SKM-1 (cell line): ENCODE measurements at regions not wholly inside any gene's neighbourhood (a gene's known extent, or its start where the extent isn't known, plus 50 kb on each side); places are given as distances from the start of the nearest gene placed in this dataset.

Experiments
- DNase-seq: peaks from one replicate; lab custom pipeline; 2025; ENCODE audit not compliant: unreplicated experiment; lab: John Stamatoyannopoulos, UW

DNA sequence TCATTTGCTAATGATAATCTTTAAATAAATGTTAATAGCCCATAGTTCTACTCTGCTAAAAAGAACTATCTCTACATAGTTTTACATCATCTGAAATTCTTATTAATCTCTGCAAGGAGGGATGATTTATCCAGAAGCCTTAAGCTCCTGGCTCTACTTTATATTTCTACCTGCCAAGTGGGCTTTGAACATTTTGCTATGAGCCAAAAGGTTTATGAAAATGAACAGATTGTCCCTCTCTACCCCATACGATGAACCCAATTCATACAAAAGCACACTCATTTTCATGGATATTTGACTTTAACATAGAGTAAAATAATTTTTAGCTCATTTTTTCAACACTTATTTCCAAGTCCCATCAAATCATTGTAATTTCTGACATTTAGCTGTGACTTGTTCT lies 611.0 kb downstream of the NSUN3 start:
- no peak for DNase-seq

DNA sequence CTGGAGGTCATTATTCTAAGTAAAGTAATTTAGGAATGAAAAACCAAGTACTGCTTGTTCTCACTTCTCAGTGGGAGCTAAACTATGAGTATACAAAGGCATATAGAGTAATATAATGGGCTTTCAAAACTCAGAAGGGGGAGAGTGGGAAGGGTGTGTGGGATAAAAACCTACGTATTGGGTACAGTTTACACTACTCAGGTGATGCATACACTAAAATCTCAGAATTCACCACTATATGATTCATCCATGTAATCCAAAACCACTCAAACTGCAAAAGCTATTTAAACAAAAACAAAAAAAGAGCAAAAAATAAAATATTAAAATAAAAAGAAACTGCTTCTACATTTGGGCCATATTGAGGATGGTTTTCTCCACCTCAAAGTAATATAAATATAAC lies 623.3 kb downstream of the NSUN3 start:
- no peak for DNase-seq

DNA sequence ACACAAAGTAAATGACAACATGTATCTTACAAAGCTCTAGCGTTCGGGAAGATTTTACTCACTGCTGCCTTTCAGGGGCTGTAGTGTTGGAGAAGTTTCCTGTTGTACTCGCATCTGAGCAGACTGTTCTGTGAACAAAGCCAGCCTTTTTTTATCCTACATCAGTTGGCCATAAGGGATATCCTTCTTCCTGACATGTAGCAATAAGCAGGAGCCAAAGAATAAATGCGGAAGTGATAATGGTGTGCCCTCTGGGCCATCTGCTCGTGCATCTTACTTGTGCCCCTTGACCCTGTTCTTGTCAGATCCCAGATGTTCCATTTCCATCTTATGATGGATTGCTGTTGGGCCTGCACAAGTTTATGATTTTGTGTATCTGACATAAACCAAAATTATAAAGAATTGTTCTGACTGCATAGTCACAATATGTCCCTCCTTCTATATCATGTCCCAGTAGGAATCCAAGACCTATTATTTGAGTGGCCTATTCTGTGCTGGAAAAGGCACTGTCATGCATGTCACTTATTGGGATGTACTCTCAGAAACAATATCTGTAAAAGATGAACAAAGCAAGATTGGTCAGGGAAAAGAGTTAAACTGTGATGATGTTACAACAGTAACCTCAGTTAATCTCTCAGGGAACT lies 631.3 kb downstream of the NSUN3 start:
- DNase-seq = no peak

DNA sequence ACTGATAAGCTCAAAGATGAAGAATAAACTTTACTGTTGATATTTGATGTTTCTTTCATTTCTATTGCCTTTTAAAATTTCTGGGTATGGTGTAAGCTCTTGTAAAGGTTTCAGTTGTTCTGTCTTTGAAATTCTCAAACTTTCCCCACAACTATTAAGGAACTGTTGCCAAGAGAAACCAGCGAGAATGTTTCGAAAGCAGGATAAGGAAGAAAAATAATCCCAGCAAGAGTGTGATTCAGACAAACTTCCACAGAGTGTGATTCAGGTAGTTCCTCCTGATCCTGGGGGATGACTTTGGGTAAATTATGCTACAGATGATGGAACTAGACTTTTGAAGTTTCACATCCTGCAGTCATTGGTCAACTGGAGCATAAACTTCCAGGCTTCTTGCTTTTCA lies 632.0 kb downstream of the NSUN3 start:
- DNase-seq = no peak

DNA sequence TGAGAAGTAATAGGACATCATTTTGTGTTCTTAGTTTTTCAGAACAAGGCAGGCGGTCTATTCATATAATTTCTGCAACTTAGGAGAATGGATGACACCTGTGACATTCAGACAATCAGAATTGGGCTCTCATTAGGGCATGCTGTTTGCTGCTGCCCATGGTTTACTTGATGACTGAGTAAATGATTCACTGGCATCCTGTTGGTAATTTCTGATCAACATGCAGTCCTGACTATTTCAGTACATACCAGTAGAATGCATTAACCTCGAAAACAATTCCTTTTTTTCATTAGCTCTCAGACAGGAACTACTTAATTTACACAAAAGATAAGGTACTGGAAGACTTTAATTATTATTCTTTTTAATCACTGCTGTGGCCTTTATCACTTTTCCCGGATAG lies 641.6 kb downstream of the NSUN3 start:
- no peak for DNase-seq

DNA sequence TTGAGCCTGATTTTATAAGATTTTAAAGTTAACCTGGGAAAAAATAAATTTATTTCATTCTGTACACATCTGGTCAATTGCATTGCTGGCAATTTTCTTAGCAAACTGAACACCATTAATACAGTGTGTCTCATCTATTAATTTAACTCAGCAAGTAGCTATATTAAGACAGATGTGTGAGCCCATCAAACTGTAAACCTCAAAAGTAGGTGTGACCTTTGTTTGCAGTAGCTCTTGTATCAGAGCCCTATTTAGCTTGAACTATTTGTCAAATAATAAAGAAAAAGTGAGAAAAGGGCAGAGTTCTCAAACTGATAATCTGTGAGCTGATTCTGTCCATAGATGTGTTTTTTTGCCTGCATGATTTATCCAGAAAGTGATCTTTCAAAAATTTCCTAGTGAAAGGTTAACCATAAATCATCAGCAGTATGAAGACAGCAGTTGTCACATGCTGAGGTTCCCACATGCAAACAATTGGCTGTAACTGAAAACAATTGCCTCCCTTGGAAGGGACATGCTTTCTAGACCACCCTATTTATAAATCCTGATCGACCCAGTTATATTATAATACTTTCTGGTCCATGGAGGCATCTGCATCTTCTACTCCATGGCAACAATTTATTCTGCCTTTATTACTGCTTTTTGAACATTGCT lies 646.5 kb downstream of the NSUN3 start:
- DNase-seq = no peak

DNA sequence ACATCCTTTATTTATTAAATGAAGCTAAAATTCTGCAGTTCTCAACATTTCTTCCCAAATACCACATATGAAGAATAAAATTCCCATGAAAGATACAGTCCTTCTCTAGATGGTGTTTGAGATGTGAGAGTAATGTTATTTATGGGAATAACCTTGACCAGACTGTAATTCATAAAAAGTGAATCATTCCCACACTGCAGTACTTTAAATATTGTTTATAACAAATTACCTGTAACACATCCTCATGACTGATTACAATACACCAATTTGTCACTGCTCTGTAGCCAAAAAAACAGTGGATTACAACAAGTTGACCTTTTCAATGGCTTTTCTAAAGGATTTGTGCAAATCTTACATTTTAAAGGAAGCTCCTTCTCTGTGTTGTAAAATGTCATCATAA lies 651.3 kb downstream of the NSUN3 start:
- DNase-seq = no peak

DNA sequence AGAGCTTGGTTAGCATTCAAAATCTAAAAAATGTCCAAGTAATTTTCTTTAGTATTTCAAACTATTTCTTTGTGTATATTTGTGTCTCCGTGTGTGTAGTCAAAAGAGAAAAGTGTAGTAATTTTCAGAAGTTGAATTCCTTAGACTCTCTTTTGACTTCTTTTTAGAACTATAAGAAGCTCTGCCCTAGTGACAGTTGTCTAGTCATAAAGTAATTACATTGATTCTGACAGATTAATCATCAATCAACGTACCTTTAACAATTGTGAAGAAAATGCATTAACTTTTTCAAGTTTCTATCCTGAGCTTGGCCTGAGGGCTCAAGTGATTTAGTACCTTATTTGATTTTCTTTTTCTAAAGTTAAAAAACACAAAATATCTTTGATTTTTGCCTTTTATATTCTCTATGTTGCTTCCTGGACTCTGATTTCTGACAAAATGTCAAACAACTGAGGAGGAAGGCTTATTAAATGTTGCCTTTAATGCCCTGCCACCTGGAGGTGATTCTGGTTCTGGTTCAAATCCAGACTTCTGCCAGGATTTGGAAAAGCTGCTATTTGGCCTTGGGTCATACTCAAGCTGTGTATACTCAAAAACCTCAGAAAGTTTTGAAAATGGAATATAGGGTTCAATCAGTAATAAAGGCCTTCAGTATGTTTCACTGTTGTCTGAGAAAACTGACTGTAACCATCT lies 653.6 kb downstream of the NSUN3 start:
- DNase-seq = no peak

DNA sequence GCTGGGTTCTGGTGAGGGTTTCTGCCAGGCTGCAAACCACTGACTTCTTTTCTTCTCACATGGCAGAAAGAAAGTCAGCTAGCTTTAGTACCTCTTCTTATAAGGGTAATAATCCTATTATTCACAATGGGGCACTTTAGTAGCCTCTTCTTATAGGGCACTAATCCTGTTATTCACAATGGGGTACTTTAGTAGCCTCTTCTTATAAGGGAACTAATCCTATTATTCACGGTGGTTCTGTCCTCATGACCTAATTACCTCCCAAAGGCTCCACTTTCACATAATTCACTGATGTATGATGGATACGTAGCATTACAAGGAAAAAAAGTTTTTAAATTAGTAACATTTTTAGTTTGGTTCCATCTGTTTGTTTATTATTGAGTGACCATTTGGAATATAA lies 671.3 kb downstream of the NSUN3 start:
- DNase-seq = no peak

DNA sequence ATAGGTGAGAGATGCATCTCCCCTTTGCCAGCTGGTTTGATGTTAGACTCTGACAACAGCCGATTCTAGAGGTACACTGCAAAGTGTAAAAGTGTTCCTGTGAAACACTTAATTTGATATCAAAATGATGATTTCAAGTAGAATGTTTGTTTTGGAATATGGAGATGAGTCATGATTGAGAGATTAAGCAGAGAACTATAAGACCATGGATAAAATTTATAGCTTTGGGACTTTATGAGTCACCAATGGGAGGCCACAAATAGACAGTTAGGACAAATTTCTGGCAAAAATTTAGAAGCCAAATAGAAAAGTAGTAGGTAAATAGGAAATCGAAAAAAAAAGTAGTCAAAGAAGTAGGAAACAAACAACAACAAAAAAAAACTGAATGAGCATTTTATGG lies 672.5 kb downstream of the NSUN3 start:
- DNase-seq = no peak

DNA sequence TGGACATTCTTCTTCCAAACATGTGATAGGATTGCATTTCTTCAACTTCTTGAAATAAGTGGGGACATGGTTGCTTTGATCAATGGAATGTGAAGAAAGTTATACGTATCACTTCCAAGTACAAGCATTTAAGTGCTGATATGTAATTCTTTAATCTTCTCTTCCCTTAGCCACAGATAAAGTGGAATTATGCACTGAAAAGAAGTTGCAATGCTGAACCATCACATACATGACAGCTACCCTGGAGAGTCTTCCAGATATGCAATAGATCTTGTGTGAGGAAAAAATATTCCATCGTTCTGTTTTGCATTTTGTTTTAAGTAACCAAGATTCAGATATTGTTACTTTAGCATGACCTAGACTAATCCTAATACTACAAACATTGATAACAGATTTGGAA lies 674.3 kb downstream of the NSUN3 start:
- no peak for DNase-seq

DNA sequence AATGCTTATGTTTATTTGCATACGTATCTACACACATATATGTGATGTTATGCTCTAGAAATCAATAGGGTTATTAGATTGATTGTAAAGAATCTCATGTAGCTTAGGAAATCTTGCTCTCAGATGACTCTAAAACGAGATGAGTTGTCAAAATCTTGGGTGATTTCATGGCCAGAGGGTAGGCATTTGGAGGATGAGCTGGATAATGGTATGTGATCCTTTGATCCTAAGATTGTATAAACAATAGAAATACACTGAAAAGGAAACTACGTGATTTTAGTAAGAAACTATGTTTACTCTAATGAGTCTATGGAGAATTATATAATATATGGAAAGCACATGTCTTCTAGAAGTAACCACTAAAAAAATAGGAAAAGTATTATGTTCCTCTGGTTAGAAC lies 676.6 kb downstream of the NSUN3 start:
- DNase-seq = no peak

DNA sequence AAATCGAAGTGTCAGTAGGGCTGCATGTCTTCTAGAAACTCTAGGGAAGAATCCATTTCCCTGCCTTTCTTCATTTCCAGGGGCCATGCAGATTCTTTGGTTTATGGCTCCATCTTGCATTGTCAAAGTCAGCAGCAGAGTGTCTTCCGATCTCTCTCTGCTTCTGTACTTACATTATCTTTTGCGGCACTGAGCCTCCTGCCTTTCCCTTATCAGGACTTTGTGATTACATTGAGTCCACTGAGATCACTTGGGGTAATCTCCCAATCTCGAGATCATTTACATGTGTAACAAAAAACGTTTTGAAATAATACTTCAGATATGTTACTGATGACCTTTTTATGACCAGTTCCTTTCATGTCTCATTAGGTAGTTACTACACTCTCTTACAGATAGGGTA lies 695.9 kb downstream of the NSUN3 start:
- no peak for DNase-seq

DNA sequence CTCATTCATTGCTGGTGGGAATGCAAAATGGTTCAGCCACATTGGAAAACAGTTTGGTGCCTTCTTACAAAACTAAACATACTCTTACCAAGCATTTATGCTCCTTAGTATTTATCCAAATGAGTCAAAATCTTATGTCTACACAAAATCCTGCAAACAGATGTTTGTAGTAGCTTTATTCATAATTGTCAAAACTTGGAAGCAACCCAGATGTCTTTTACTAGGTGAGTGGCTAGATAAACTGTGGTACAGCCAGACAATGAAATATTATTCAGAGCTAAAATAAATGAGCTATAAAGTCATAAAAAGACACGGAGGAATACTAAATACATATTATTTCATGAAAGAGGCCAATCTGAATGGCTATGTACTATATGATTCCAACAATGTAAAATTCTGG lies 709.5 kb downstream of the NSUN3 start:
- no peak for DNase-seq

DNA sequence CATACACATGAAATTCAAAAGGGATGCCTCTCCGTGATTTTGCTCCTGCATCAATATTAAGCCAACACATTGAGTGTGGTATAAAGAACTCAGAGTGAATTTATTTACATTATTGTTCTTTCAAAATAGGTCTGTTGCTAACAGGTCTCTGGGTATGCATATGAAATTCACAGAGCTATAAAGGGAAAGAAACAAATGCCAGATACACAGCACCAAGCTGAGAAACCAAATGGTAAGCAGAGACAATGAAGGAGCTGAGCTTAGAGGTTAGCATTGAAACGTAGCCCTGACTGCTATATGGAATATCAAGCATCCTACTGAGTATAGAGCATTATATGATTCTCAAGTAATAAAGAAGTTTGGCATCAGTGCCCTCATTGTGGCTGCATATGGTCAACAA lies 712.9 kb downstream of the NSUN3 start:
- no peak for DNase-seq

DNA sequence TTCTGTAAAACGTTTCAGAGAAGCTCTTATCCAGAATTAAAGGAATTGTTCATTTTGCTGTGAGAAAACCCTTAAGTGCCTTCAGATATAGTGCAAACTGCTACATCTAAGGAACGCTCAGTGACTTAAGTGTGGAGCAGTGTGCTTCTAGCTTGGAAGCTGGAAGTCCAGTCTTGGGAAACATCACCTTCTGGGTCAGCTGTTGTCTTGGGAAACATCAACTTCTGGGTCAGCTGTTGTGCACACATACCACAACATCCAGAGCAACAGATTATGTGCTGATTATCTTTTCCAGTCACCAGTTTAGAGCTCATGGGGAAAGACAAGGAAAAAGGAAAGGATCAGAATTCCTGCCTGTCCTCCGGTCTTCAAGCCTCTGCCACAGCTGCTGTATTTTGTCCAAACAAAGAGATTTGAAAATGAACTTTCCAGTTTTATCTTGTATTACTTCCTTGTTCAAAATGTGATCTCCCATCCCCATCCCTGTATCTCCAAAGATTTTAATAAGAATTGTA lies 713.6 kb downstream of the NSUN3 start:
- no peak for DNase-seq

DNA sequence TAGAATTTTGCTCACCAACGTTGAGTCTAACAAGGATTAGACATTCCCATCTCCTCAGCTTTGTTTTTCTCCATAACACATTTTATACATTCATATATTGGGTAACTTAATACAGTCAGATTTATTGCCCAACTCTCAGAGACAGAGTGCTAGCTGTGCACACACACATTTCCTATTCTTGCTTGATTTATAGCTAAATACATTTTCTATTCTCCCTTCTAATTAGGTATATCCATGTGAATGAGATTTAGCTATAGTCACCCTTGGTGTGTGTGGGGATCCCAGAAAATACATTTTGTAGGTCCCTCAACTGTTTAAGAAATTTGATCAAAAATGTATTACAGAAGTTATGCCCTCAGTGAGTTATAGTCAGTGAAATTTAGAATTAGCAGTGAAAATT lies 715.4 kb downstream of the NSUN3 start:
- no peak for DNase-seq

DNA sequence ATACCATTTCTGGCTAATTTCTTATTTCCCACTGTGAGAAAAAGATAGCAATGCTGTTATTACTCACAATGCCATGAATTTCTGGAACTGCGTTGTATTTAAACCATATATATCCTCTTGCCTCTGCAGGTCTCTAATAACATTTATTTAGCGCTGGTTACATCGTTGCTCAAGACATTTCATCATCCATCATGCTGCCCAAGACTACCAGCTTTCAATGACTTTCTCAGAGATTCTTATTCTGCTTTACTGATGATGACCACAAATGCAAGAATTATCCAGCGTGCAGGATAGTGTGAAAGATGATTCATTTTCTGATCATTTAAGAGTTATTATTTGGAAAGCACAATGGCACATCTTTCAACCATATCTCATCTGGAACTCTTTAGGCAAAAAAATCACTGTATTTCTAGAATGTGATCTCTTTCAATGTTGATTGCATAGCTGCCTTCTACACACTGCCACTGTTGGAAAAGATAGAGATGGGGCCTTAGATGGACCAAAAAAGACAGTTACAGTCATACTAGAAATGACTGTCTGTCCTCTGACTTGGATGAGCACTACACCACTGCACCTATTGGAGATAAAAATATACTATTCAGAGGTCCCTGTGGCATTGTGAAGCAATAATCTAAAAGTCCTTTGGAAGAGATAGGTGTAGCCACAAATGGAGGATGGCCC lies 716.1 kb downstream of the NSUN3 start:
- no peak for DNase-seq

DNA sequence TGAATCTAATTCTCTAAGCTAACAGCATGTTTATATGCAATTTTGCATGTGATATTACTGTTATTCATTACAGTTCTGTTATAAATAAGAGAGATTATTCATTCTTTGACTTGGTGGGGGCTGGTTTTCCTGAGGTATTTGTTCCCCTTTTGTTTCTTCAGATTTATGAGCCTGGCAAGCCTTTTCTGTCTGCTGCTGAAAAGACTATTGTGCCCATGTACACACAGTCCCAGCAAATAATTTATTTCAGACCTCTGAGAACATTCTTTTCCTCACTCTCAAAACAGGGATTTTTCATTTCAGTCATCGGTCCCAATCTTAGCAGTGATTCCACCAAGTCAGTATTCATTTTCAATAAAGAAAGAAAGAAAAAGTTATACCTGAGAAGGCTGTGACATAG lies 716.8 kb downstream of the NSUN3 start:
- no peak for DNase-seq

DNA sequence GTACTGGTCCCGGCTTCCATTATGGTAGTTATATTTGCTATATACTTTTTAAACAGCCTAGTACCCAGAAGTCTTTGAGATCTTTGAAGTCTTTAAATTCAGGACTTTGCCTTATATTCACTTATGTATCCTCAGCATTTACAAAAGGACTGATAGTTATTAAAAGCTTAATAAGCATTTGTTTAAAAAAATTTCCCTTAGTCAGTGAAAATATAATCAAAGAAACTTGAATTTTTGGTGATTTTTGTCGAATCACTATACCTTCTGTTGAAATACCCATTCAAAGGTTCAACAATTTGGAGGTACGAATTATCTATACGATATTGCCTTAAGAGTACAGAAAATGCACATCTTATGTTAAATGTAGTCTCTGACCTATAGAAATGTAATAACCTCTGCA lies 721.4 kb downstream of the NSUN3 start:
- no peak for DNase-seq

DNA sequence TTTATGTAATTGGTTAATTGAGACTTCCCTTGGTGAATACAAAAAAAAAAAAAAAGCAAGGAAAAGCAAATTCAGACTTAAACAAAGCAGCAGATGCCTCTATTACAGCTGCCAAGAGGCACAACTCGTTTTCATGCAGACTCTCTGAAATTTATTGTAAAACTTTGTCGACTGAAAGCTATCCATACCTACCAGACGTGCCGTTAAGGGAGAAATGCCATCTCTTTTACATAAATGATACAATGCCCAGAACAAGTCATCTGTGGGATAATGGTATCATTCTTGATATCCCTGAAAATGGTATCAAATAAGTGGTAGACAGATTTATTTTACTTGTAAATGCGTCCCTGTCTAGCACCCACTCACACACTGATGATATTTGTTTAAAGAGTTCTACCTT lies 724.2 kb downstream of the NSUN3 start:
- DNase-seq = no peak

DNA sequence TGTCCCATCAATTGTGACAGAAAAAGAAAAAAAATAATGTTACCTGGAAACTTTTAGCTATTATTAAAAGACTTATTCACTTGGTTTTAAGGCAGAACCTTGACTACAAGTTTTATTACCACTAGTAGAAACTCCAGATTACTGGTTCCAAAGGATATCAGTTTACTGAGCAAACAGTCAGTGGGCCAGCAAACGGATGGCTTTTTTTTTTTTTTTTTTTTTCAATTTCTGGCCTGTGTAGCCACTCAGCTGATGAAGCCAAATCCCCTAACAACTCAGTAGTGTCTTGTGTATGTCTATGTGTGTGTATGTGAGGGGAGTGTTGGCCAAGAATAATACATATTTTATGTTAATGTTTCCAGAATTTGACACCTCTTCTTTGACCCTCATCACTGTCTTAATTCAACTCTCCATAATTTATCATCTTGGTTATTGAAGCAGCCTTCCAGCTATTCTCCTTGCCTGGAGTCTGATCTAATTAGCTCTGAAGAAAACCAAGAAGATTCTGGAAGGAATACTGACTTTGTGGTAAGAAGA lies 724.9 kb downstream of the NSUN3 start:
- no peak for DNase-seq
